NCI-H82 treated with DMSO at 0.1 percent for 48 hours (cell line): ENCODE measurements at regions not wholly inside any gene's neighbourhood (a gene's known extent, or its start where the extent isn't known, plus 50 kb on each side); places are given as distances from the start of the nearest gene placed in this dataset.

Experiments used
- DNase-seq: peaks from one replicate; lab custom pipeline; 2025; ENCODE audit not compliant: unreplicated experiment; lab: John Stamatoyannopoulos, UW

- no peak for DNase-seq
Observed at GRCh38 chr7:70975754-70976153, 156.2 kb upstream of the GALNT17 start.

- no peak for DNase-seq
Observed at GRCh38 chr7:70986297-70986696, 145.6 kb upstream of the GALNT17 start.

GRCh38 chr7:70994176-70994575, 137.8 kb upstream of the GALNT17 start:
- DNase-seq = no peak

- DNase-seq = no peak
Observed at GRCh38 chr7:70997261-70997660, 134.7 kb upstream of the GALNT17 start.

GRCh38 chr7:71005109-71005508, 126.8 kb upstream of the GALNT17 start:
- DNase-seq = no peak

- DNase-seq = no peak
Observed at GRCh38 chr7:71009636-71010035, 122.3 kb upstream of the GALNT17 start.

GRCh38 chr7:71015252-71015900, 116.6 kb upstream of the GALNT17 start:
- DNase-seq = no peak

GRCh38 chr7:71016401-71016800, 115.5 kb upstream of the GALNT17 start:
- no peak for DNase-seq

- DNase-seq = no peak
Observed at GRCh38 chr7:71017602-71018001, 114.3 kb upstream of the GALNT17 start.

GRCh38 chr7:71019706-71020105, 112.2 kb upstream of the GALNT17 start:
- no peak for DNase-seq

- DNase-seq = no peak
Observed at GRCh38 chr7:71021131-71021530, 110.8 kb upstream of the GALNT17 start.

GRCh38 chr7:71026680-71027079, 105.3 kb upstream of the GALNT17 start:
- DNase-seq = no peak

GRCh38 chr7:71034243-71034642, 97.7 kb upstream of the GALNT17 start:
- DNase-seq = no peak

GRCh38 chr7:71042591-71042990, 89.4 kb upstream of the GALNT17 start:
- DNase-seq = no peak

GRCh38 chr7:71050492-71050891, 81.5 kb upstream of the GALNT17 start:
- DNase-seq = no peak

- no peak for DNase-seq
Observed at GRCh38 chr7:71055504-71055903, 76.4 kb upstream of the GALNT17 start.

- no peak for DNase-seq
Observed at GRCh38 chr7:71077743-71078476, 54.0 kb upstream of the GALNT17 start.
